NCI-H748 treated with DMSO at 0.1 percent for 48 hours (cell line): ENCODE measurements at regions not wholly inside any gene's neighbourhood (a gene's known extent, or its start where the extent isn't known, plus 50 kb on each side); places are given as distances from the start of the nearest gene placed in this dataset.

Experiments used
- DNase-seq: peaks from one replicate; lab custom pipeline; 2025; lab: John Stamatoyannopoulos, UW

- DNase-seq, result no peak
These were observed 1272.1 kb upstream of the ADGRB3 start for GRCh38 chr6:67362976-67363375.

- no peak for DNase-seq
These were observed 1273.8 kb upstream of the ADGRB3 start for GRCh38 chr6:67361264-67361663.

GRCh38 chr6:67358241-67358640, 1276.8 kb upstream of the ADGRB3 start:
- no peak for DNase-seq

- DNase-seq, result no peak
These were observed 1281.2 kb upstream of the ADGRB3 start for GRCh38 chr6:67353861-67354260.

- no peak for DNase-seq
These were observed 1282.4 kb upstream of the ADGRB3 start for GRCh38 chr6:67352717-67353116.

- DNase-seq, result no peak
These were observed 1284.4 kb upstream of the ADGRB3 start for GRCh38 chr6:67350729-67351128.

GRCh38 chr6:67345946-67346345, 1289.1 kb upstream of the ADGRB3 start:
- peak; percentile 95 for DNase-seq

GRCh38 chr6:67336014-67336413, 1299.1 kb upstream of the ADGRB3 start:
- DNase-seq, result no peak

GRCh38 chr6:67331304-67331703, 1303.8 kb upstream of the ADGRB3 start:
- DNase-seq, result no peak

GRCh38 chr6:67328269-67328668, 1306.8 kb upstream of the ADGRB3 start:
- DNase-seq, result no peak

GRCh38 chr6:67300430-67301040, 1334.5 kb upstream of the ADGRB3 start:
- DNase-seq, result no peak

GRCh38 chr6:67292169-67292568, 1342.9 kb upstream of the ADGRB3 start:
- DNase-seq, result no peak

- DNase-seq, result no peak
These were observed 1347.5 kb upstream of the ADGRB3 start for GRCh38 chr6:67287566-67287965.

- DNase-seq, result no peak
These were observed 1349.1 kb upstream of the ADGRB3 start for GRCh38 chr6:67285770-67286495.

- DNase-seq, result no peak
These were observed 1357.8 kb upstream of the ADGRB3 start for GRCh38 chr6:67277312-67277711.

- DNase-seq, result no peak
These were observed 1368.8 kb upstream of the ADGRB3 start for GRCh38 chr6:67265996-67266921.

- no peak for DNase-seq
These were observed 1382.4 kb upstream of the ADGRB3 start for GRCh38 chr6:67252663-67253062.

GRCh38 chr6:67248077-67248476, 1387.0 kb upstream of the ADGRB3 start:
- DNase-seq, result no peak

GRCh38 chr6:67244037-67244436, 1391.0 kb upstream of the ADGRB3 start:
- no peak for DNase-seq

- DNase-seq, result no peak
These were observed 1397.8 kb upstream of the ADGRB3 start for GRCh38 chr6:67237277-67237676.

GRCh38 chr6:67231092-67231491, 1404.0 kb upstream of the ADGRB3 start:
- no peak for DNase-seq

GRCh38 chr6:67224989-67225388, 1410.1 kb upstream of the ADGRB3 start:
- DNase-seq, result no peak

GRCh38 chr6:67221226-67221625, 1413.9 kb upstream of the ADGRB3 start:
- no peak for DNase-seq
